ENCODE measurements at regions not wholly inside any gene's neighbourhood (a gene's known extent, or its start where the extent isn't known, plus 50 kb on each side); places are given as distances from the start of the nearest gene placed in this dataset.

- no peak for DNase-seq (ENCODE audit: low read depth)
- no peak for TF ChIP-seq CTCF (IDR thresholded peaks at IDR 0.05; ENCODE audit: insufficient read depth, low read depth, low read length, missing control alignments)
- no peak overlapping the region for H3K4me3 ChIP-seq (ENCODE audit: low read depth, low read length)
These were observed 126.5 kb upstream of the MAN1A1 start for GRCh38 chr6:119476024-119476423.

GRCh38 chr6:119470893-119471542 lies 121.5 kb upstream of the MAN1A1 start:
- DNase-seq (ENCODE audit: low read depth): peak; percentile 19
- peak overlapping the region; percentile 50 for H3K4me3 ChIP-seq (ENCODE audit: low read depth, low read length)

GRCh38 chr6:119467488-119468081 lies 118.0 kb upstream of the MAN1A1 start:
- no peak for DNase-seq (ENCODE audit: low read depth)
- no peak for TF ChIP-seq CTCF (IDR thresholded peaks at IDR 0.05; ENCODE audit: insufficient read depth, low read depth, low read length, missing control alignments)
- H3K4me3 ChIP-seq (ENCODE audit: low read depth, low read length): no peak overlapping the region

More at GRCh38 chr6:119470893-119471542, 121.5 kb upstream of the MAN1A1 start:
- no peak for TF ChIP-seq CTCF (IDR thresholded peaks at IDR 0.05; ENCODE audit: insufficient read depth, low read depth, low read length, missing control alignments)

- TF ChIP-seq CTCF (IDR thresholded peaks at IDR 0.05; ENCODE audit: insufficient read depth, low read depth, low read length, missing control alignments): no peak
- H3K4me3 ChIP-seq (ENCODE audit: low read depth, low read length): no peak overlapping the region
- no peak for DNase-seq (ENCODE audit: low read depth)
These were observed 116.7 kb upstream of the MAN1A1 start for GRCh38 chr6:119466226-119466625.

- peak; percentile 88 for DNase-seq (ENCODE audit: low read depth)
- no peak overlapping the region; the same call in 1 of the 2 replicates for H3K4me3 ChIP-seq (ENCODE audit: low read depth, low read length)
- TF ChIP-seq CTCF (IDR thresholded peaks at IDR 0.05; ENCODE audit: insufficient read depth, low read depth, low read length, missing control alignments): no peak
These were observed 113.6 kb upstream of the MAN1A1 start for GRCh38 chr6:119463081-119463626.

GRCh38 chr6:119461187-119461586 lies 111.6 kb upstream of the MAN1A1 start:
- H3K4me3 ChIP-seq (ENCODE audit: low read depth, low read length): no peak overlapping the region
- no peak for TF ChIP-seq CTCF (IDR thresholded peaks at IDR 0.05; ENCODE audit: insufficient read depth, low read depth, low read length, missing control alignments)
- DNase-seq (ENCODE audit: low read depth): no peak

Data from GM12865 (cell line).